KG1 (cell line): ENCODE measurements at regions not wholly inside any gene's neighbourhood (a gene's known extent, or its start where the extent isn't known, plus 50 kb on each side); places are given as distances from the start of the nearest gene placed in this dataset.
"Not testable (repeated sequence)": the region's sequence is repeated elsewhere in the genome, so short reads cannot be mapped to it uniquely, and the experiment has no call there.

Experiments
- DNase-seq: peaks from one replicate; lab custom pipeline; 2025; lab: John Stamatoyannopoulos, UW

DNA sequence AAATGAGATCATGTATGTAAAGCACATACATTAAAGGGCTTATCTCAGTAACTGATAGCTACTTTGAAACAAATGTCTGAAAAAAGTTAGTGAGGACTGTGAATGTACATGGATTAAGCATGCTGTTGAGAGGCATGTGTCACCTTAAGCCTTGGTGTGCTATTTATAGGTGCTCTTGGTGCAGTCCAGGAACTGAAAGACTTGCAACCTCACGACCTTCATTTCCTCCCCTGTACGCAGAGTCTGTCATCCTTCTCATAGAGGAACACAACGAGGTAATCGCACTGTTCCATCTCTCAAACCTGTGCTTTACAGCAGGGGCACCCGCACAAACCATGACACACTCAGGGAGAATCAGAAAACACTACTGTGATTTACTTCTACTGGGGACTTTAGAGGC, 65.6 kb downstream of the UFM1 start:
- no peak for DNase-seq

DNA sequence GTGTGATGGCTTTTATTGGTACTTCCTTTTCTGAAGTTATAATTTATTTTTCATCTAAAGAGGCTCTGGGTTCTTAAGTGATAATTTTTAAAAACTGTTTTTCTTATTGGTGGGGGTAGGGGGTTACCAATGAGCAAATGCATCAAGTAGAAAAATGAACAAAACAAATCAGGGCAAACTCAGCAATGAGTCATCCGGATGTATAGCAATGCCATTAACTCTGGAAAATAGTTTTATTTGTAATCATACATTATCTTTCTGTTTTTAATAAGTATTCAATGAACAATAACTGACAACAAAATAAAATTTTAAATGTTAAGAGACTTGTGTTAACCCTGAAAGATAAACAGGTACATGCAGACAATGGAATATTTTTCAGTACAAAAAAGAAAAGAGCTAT, 67.6 kb downstream of the UFM1 start:
- no peak for DNase-seq

DNA sequence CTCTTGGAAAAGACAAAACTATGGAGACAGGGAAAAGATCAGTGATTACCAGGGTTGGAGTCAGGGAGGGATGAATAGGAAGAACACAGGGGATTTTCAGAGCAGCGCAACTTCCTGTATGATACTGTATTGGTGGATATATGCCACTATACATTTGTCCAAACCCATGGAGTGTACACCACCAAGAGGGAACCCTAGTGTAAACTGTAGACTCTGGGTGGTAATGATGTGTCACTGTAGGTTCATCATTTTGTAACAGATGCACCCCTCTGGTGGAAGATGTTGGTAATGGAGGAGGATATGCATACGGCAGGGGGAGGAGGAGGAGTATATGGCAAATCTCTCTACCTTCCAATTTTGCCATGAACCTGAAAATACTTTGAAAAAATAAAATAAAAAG, 68.1 kb downstream of the UFM1 start:
- no peak for DNase-seq

DNA sequence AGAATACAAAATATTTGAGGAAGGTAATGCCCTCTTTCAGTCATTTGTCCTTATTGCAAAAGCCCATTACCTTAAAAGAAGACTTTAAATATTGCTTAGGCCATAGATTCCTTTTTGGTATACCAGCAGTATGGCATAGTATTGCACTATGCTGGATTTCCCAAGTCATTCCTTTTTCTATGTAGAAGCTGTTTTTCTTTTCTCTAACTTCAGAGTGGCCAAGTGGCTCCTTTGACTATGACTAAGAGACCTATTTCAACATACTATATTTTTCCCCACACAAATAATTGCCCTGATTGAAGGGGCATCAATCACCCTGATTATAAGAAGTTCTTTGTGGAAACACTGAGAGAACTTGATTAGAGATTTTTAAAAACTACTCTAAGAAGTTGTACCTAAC, 68.6 kb downstream of the UFM1 start:
- no peak for DNase-seq

DNA sequence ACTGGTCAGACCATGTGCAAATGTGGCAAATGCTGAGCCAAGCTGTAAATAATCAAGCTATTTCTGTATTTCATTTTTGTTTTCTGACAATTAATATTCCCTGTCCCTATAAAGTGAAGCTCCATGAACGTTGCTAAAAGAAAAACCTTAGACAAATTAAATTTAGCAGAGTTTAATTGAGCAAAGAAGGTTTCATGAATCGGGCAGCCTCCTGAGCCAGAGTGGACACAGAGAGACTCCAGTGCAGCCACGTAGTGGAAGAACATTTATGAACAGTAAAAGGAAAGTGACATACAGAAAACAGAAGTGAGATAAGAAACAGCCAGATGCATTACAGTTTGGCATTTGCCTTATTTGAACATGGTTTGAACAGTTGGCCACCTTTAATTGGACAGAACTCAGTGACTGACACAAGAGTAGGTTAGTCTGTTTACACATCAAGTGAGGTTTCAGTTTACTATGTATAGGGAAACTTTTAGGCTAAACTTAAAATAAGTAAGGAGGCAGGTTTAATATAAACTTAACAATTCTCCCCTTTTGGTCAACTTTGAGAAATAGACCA, 69.7 kb downstream of the UFM1 start:
- DNase-seq: no peak

DNA sequence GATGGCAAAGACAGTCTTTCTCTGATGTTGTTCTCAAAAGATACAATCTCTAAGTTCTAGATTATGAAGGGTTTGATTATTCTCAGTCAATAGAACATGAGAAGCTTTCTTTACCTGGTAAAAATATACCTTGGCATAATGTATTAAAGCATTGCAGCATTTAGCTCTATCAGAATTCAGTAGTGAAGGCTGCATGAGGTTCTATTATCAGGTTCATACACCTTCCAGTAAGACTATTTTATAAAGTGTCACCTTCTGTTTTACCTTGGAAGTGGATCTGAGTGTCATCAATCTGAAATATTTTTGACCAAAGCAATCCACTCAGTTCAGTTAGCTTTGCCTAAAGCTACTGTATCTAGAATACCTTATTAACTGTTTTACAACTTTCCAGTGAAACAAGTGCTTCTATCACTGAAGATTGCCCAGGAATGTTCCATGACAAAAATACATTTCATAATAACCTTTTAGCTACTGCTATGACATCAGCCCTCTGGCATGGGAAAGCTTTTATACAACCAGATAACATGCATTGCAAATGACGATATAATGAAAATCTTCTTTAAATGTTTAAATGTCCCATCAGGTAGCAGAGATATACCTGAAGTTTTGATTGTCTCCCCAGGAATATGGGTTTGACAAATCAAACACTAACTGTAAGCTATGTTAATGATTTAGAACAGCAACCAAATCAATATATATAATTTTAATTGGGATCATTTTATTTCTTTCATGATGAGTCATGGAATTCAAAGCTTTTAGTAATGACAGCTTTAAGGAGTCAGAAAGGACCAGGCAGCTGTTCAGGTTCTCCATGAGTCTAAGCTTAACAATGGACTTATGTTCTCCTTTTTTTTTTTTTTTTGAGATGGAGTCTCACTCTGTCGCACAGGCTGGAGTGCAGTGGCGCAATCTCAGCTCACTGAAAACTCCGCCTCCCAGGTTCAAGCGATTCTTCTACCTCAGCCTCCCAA, 72.2 kb downstream of the UFM1 start:
- no peak for DNase-seq

DNA sequence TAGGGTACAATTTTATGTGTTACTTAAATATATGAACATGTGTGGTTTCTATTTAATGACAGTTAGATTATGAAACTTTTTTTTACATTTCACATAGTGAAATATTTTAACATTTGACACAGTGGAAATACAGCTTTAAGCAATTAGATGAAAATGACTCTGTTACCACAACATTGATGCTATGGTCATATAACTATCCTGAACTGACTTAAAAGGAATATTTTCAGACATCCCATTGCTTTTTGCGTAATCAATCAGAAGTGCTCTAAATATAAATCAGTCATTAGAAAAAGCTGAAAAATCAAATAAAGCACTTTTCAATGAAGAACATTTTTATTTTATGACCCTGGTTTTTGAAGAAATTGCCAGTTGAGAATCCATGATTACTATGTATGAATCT, 80.3 kb downstream of the UFM1 start:
- DNase-seq: no peak

DNA sequence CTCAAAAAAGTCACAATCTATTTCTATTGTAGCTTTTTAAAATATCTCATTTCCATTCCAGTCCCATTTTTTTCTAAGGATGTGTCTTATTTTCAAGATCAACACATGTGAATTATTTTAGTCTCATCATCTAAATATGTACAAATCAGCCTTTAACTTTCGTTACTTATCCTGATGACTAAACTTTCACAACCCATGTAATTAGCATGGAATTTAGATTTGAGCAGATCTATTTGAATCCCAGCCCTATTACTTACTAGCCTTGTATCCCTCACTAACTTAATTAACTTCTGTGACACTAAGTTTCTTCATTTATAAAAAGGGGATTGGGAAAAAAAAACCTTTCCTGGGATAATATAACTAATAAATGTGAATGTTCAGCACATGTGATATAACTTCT, 81.1 kb downstream of the UFM1 start:
- DNase-seq: no peak

DNA sequence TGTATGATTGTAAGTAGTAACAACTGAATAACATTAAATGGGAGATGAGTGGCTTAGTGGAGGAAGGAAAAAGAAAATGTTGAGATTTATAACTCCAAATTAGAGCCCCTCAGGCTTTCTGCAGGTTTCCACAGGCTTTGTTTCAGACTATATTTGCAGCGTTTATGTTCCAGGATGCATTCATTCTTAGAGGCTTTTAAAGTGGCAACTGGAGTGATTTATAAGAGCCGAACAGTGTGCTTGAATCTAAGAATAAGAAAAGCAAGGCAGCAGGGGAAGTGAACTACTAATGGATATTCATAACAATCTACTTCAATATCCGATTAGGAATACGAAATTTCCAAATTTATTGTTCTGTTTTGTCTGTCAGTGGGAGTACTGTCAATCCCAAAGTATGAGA, 91.0 kb downstream of the UFM1 start:
- DNase-seq: no peak

DNA sequence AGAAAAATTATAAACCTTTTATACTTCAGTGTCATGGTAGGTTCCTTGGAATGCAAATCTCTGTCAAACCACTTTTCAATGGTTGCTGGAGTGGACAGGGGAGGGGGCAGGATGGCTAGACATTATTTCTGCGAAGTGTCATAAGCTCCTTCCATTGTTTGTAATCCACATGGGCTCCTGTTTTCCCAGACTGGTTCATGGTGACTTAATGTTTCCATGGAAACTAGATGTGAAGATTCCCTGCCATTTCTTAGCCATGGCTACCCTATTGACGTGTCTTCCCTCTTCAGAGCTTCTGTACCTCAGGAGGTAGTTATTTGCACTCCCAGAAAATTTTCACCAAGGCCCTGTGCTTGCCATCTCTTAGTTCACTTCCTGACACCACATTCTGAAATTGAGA, 95.3 kb downstream of the UFM1 start:
- no peak for DNase-seq

DNA sequence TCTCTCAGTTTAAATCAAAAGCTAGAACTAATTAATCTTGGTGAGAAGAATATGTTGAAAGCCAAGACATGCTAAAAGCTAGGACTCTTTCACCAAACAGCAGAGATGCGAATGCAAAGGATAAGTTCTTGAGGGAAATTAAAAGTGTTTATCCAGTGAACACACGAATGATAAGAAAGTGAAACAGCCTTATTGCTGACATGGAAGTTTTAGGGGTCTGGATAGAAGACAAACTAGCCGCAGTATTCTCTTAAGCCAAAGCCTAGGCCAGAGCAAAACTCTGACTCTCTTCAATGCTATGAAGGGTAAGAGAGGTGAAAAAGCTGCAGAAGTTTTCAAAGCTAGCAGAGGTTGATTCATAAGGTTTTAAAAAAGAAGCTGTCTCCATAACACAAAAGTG, 103.0 kb downstream of the UFM1 start:
- DNase-seq: no peak

DNA sequence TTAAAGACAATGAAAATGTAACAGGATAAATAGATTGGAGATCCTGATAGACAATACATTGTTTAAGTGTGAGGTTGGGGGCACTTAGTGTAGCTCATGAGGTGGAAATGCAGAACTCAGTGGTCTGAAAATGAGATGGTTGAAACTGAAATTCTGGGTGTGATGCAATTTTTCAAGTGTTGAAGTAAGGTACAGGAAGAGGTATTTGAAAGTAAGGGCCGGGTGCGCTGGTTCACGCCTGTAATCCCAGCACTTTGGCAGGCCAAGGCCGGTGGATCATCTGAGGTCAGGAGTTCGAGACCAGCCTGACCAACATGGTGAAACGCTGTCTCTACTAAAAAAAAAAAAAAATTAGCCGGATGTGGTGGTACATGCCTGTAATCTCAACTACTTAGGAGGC, 113.0 kb downstream of the UFM1 start:
- no peak for DNase-seq

DNA sequence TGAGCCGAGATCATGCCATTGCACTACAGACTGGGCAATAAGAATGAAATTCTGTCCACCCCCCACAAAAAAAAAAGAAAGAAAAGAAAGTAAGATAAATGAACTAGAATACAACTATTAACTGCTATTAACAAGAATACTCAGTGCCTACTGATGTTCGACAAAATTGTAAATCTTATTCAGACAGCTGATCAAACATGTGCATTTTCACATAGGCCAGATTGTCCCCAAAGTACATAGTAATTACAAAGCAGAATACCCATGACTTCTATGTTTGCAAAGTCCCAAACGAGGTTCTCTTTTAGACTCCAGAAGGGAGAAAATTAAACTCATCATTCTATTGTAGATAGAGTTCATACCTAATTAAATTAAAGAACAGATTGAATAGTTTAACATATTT, 113.4 kb downstream of the UFM1 start:
- DNase-seq: no peak

DNA sequence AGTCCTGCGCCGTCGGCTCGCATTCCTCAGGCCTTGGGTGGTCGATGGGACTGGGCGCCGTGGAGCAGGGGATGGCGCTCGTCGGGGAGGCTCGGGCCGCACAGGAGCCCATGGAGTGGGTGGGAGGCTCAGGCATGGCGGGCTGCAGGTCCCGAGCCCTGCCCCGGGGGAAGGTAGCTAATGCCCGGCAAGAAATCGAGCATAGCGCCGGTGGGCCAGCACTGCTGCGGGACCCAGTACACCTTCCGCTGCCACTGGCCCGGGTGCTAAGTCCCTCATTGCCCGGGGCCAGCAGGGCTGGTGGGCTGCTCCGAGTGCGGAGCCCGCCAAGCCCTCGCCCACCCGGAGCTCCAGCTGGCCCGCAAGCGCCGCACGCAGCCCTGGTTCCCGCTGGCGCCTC, 122.8 kb downstream of the UFM1 start:
- DNase-seq: not testable (repeated sequence)

DNA sequence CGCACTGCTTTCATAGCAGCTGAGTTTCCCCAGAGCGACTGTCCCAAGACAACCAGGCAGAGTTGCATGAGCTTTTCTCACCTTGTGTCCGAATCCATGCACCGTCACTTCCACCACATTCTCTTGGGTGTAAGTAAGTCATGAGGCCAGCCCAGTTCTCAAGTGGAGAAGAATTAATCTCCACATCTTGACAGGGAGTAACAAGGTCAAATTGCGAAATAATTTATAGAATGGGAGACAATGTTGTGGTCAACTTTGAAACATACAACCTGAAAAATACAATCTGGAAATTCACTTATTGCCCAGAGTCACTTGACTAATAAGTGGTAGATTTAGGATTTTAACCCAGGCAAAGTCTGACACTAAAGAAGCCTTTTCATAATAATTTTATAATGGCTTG, 123.7 kb downstream of the UFM1 start:
- DNase-seq: no peak

DNA sequence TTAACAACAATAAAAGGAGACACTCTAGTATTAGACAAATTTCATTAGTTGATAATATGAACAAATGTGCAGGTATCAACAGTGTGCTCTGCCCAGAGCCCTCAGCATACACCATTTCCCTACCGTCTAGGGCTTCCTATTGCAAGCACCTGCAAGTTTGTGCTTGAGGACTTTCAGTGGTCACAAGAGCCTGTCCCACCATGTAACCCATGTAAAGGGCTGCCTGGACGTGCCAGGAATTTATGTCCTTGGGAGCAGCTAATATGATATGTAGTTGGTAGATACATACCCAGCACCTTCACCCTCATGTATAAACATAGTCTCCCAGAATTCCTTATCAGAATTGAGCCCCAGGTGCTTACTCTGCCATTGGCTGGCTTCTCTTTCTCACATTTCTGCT, 128.0 kb downstream of the UFM1 start:
- no peak for DNase-seq

DNA sequence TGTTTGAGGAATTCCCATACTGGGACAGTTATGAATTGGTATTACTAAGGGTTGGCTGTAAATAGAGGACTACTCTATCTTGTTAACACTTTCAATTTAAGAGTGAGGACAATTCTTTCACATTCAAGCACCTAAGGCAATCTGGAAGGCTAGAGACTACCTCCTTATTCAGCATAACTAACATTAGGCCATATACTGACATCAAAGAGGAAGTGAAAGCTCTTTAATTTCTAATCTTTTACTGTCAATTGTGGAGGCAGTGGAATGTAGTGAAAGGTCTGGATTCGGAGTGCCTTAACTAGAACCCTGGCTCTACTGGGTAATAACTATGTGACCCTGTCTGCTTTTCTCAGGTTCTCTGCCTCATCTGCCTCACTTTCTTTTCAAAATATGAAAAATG, 134.0 kb downstream of the UFM1 start:
- DNase-seq: no peak

DNA sequence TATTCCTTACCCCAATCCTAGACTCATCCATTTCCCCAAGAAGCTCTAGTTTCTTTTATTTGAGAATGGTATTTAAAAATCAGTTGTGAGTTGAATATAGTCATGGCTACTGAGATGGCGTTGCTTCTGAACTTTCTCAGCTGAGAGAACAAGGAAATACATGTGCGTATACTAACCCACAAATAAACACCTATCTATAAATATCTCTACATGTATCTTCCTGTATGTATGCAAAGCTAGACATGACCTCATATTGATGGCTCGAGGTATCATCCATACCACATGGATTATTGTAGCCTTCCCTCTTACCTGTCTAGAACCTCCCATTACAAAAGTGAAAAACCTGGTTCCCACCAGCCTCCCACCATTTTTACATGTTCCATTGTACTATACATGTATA, 141.0 kb downstream of the UFM1 start:
- DNase-seq: no peak

DNA sequence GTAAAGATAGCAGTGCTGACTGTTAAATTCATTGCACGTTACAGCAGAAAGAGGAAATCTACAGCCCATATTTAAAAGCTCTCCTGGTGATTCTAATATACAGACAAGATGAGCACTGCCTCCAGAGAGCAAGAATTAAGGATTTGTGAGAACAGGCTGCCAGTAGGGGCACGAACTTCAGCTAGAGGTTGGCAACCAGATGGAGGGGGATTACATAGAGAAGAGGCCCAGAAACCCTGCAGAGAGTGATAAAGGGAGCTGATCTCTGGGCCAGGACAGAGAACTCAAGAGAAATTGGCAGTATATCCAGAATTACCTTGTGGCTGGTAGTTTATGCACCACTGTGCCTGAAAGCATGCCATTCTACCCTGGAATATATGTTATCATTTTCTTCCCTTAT, 144.8 kb downstream of the UFM1 start:
- DNase-seq: no peak

DNA sequence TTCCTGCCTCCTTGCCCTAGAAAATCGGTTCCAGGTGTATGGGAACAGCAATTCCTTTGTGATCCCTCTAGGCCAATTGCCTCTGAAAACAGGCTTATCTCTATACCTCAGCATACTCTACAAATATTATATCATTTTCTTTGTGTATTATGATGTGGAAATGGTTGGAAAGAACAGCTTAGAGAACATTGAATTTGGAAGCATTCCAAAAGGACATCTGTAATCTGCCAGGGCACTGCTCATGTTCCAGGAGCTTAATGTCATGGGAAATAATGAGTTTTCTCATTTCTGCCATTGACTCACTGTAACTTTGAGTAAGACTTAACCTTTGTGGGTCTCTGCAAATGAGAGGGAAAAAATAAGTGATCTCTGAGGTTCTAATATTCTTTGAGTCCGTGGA, 147.3 kb downstream of the UFM1 start:
- DNase-seq: no peak

DNA sequence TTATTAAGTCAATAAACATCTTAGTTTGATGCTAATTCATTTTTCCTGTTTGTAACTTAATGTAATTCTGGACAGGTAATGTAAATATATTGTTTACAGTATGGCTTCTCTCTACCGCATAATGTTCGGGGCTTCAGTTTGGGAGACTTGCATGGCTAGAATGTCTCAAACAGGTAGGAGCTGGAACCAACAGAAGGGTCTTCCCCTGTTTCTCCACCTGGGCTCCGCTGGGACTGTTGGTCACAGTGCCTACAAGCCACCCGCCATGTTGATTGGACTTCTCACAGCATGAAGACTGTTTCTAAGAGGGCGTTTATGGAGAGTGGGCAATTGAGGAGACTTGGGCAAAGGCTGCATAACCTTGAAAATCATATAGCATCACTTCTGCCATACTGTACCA, 148.6 kb downstream of the UFM1 start:
- DNase-seq: no peak

DNA sequence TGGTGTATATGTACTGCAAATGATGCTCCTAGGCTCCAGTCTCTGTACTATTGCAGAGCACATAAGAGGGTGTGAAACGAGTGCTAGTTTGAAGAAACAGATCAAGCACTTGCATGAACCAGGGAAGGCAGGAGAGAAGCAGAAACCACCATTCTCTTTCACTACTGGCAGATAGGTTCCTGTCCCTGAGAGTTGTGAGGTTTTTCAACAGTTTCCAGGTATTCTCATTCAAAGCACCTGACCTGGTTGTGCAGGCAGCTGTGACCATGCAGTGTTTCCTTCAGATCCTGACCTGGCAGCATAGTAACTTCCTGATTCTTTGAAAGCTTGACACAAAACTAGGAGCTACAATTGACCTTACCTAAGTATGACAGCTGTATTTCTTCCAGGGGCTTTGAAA, 164.9 kb downstream of the UFM1 start:
- no peak for DNase-seq

DNA sequence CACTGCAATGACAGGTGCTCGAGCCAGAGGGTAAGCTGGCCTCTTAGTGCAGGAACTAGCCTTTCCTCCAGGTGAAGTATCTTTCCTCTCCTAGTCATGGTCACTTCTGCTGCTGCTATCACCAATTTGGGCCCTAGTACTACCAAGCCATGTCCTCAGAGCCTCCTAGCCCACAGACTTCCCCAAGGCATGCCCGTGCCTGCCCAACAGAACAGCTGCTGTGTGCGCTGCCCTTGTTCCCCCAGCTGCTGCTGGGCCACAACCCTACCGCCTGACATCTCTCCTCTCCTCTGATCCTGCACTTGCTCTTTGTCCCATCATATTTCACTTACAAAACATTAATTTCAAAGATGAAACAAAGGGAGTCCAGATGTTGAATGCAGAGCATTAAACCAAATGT, 168.5 kb upstream of the FREM2 start:
- no peak for DNase-seq
